Muscle of leg (tissue), 3 donors: ENCODE measurements at regions not wholly inside any gene's neighbourhood (a gene's known extent, or its start where the extent isn't known, plus 50 kb on each side); places are given as distances from the start of the nearest gene placed in this dataset.

Source experiments
- DNase-seq: peaks from one replicate; pipeline ENCODE4 v3.0.0; 2013
- H3K27ac ChIP-seq: one replicate; pipeline ENCODE4 v1.5.1; 2013; ENCODE audit warnings: mild to moderate bottlenecking, low read length, control low read depth
- H3K27me3 ChIP-seq: one replicate; pipeline ENCODE4 v1.6.1; 2013; ENCODE audit warnings: low read length; ENCODE audit not compliant: control insufficient read depth, insufficient read depth
- H3K36me3 ChIP-seq: one replicate; pipeline ENCODE4 v1.6.1; 2013; ENCODE audit warnings: low read length; ENCODE audit not compliant: control insufficient read depth, insufficient read depth
- H3K4me1 ChIP-seq: one replicate; pipeline ENCODE4 v1.6.1; 2013; ENCODE audit warnings: low read length; ENCODE audit not compliant: control insufficient read depth, insufficient read depth
- H3K4me3 ChIP-seq: one replicate; pipeline ENCODE4 v1.5.1; 2013; ENCODE audit warnings: low read length, control low read depth
- H3K9me3 ChIP-seq: replicated peaks from 2 replicates; pipeline ENCODE4 v1.6.1; 2013; ENCODE audit warnings: low read depth, low read length; ENCODE audit not compliant: control insufficient read depth
- WGBS: methylation state at CpG from one replicate; pipeline ENCODE4 v1.1.5; 2013; ENCODE audit warnings: missing lambda C conversion rate; ENCODE audit not compliant: insufficient coverage; 5-methylcytosine and 5-hydroxymethylcytosine counted together

GRCh38 chr2:4020649-4021048 lies 317.3 kb downstream of the DCDC2C start:
- Histone ChIP-seq H3K4me1 (no peaks in the 10 kb centered on the region), H3K9me3 (peaks cover 2% of the 10 kb centered on the region), H3K36me3 (no peaks in the 10 kb centered on the region), H3K27ac (no peak overlapping the region), H3K27me3 (peaks cover 2% of the 10 kb centered on the region), H3K4me3 (no peak overlapping the region)
- DNase-seq, result no peak
- 71% methylated on average over 7 of the region's 10 CpGs for WGBS

- 92% methylated on average over 4 of the region's 5 CpGs for WGBS
- Histone ChIP-seq H3K27me3 (peaks cover 2% of the 10 kb centered on the region), H3K9me3 (no peaks in the 10 kb centered on the region), H3K36me3 (no peaks in the 10 kb centered on the region), H3K27ac (no peak overlapping the region), H3K4me3 (no peak overlapping the region), H3K4me1 (no peaks in the 10 kb centered on the region)
- no peak for DNase-seq
Observed at GRCh38 chr2:4024605-4025004, 321.2 kb downstream of the DCDC2C start.

GRCh38 chr2:4029081-4029480 lies 325.7 kb downstream of the DCDC2C start:
- 50% methylated on average over 1 of the region's 2 CpGs for WGBS
- H3K9me3 ChIP-seq, result no peaks in the 10 kb centered on the region
- DNase-seq, result no peak
- no peak overlapping the region for H3K27ac ChIP-seq
- H3K4me1 ChIP-seq, result no peaks in the 10 kb centered on the region
- no peak overlapping the region for H3K4me3 ChIP-seq
- H3K27me3 ChIP-seq, result no peaks in the 10 kb centered on the region
- H3K36me3 ChIP-seq, result no peaks in the 10 kb centered on the region

- no peak overlapping the region for H3K4me3 ChIP-seq
- H3K27me3 ChIP-seq, result no peaks in the 10 kb centered on the region
Observed at GRCh38 chr2:4039896-4040295, 336.5 kb downstream of the DCDC2C start.

GRCh38 chr2:4047961-4048891 lies 344.9 kb downstream of the DCDC2C start:
- WGBS, result 67% methylated on average over 1 of the region's 9 CpGs
- Histone ChIP-seq H3K4me3 (no peak overlapping the region), H3K27ac (no peak overlapping the region), H3K36me3 (no peaks in the 10 kb centered on the region), H3K4me1 (no peaks in the 10 kb centered on the region), H3K9me3 (no peaks in the 10 kb centered on the region), H3K27me3 (no peaks in the 10 kb centered on the region)
- no peak for DNase-seq

More at GRCh38 chr2:4039896-4040295, 336.5 kb downstream of the DCDC2C start:
- Histone ChIP-seq H3K36me3 (no peaks in the 10 kb centered on the region), H3K9me3 (no peaks in the 10 kb centered on the region), H3K27ac (no peak overlapping the region), H3K4me1 (no peaks in the 10 kb centered on the region)
- WGBS, result 39% methylated on average over 7 of the region's 7 CpGs
- no peak for DNase-seq

- 100% methylated on average over 1 of the region's 3 CpGs for WGBS
- H3K9me3 ChIP-seq, result no peaks in the 10 kb centered on the region
- H3K4me3 ChIP-seq, result no peak overlapping the region
Observed at GRCh38 chr2:4049463-4049862, 346.1 kb downstream of the DCDC2C start.

DNA sequence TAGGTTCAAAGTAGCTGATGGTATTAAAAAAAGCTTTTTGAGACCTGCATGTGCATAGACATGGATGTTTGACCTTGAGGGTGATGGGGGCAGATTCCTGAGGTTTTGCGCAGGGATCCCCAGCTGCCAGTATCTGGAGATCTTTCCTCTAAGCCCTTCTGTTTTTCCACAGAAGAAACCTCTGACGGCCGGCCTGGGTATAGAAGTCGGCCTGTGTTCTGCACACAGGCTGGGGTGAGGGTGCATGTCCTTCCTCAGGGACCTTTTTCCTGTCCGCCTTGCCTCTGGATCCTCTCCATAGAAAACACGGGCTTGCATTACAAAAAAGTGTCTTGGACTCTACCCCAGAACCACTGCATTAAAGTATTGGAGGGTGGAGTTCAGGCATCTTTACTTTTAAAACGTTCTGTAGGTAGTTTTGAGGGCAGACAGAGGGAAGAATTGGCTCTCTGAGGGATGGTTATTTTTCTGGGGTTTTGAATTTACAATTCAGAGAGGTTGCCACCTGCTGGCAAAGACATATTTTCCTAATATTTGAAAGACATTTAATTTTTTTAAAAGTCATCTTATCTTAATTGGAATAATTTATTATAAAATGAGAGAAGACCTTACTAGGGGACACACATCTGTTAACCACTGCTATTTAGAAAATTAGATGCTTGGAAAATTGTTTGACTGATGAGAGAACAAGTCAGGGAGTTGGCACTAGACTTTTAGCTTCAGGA lies 350.6 kb downstream of the DCDC2C start:
- 100% methylated on average over 1 of the region's 7 CpGs for WGBS
- DNase-seq, result no peak
- Histone ChIP-seq H3K4me1 (peaks cover 7% of the 10 kb centered on the region), H3K36me3 (no peaks in the 10 kb centered on the region), H3K9me3 (no peaks in the 10 kb centered on the region), H3K27ac (no peak overlapping the region), H3K4me3 (no peak overlapping the region), H3K27me3 (no peaks in the 10 kb centered on the region)

More at GRCh38 chr2:4049463-4049862, 346.1 kb downstream of the DCDC2C start:
- no peaks in the 10 kb centered on the region for H3K36me3 ChIP-seq
- H3K4me1 ChIP-seq, result peaks cover 4% of the 10 kb centered on the region
- no peaks in the 10 kb centered on the region for H3K27me3 ChIP-seq
- no peak overlapping the region for H3K27ac ChIP-seq
- DNase-seq, result no peak

DNA sequence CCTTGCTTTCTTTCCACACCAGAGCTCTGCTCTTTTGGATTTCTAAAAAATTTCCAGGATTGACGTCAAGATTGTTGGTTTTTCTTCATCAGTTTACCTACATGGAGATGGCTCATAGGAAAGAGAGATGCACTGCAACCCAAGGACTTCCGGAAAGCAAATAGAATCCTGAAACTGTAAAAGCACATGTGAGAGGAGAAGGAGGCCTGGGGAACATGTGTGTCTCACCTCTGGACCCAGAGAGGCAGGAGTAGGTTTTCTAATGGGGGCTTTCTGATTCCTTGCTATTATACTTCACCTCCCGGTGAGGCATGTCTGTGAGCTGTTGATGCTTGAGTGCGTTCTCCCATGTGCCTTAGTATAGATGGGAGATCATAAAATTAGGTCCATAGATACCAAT lies 362.8 kb downstream of the DCDC2C start:
- DNase-seq, result no peak
- H3K36me3 ChIP-seq, result no peaks in the 10 kb centered on the region
- no peak overlapping the region for H3K27ac ChIP-seq
- H3K9me3 ChIP-seq, result no peaks in the 10 kb centered on the region
- no CpG with 5 or more reads among the region's 4 CpGs for WGBS
- no peak overlapping the region for H3K4me3 ChIP-seq
- H3K4me1 ChIP-seq, result no peaks in the 10 kb centered on the region
- H3K27me3 ChIP-seq, result no peaks in the 10 kb centered on the region

- Histone ChIP-seq H3K27me3 (no peaks in the 10 kb centered on the region), H3K36me3 (no peaks in the 10 kb centered on the region), H3K4me3 (no peak overlapping the region), H3K9me3 (no peaks in the 10 kb centered on the region), H3K27ac (no peak overlapping the region), H3K4me1 (no peaks in the 10 kb centered on the region)
- 52% methylated on average over 11 of the region's 11 CpGs for WGBS
- DNase-seq, result no peak
Observed at GRCh38 chr2:4073026-4073569, 369.7 kb downstream of the DCDC2C start.

DNA sequence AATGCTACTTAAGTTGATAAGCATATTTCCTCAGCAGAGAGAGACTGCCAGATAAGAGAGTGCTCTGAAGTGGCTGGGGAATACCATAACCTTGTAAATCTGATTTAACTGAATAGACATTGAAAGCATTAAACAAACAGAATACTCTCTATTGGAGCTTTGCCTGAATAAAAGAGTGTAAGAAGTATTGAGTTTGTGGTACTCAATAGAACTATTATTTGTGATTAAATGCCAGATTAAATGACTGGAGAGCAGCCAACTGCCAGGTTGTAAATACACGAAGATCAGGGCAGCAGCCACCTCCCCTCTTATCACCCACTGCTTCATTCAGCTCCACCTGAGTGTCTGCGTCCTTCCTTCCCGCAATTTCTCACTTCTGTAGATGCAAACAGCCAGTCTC lies 373.6 kb downstream of the DCDC2C start:
- H3K27me3 ChIP-seq, result no peaks in the 10 kb centered on the region

More for the DNA sequence above, 373.6 kb downstream of the DCDC2C start:
- no peaks in the 10 kb centered on the region for H3K36me3 ChIP-seq
- H3K9me3 ChIP-seq, result no peaks in the 10 kb centered on the region
- no peaks in the 10 kb centered on the region for H3K4me1 ChIP-seq
- H3K4me3 ChIP-seq, result no peak overlapping the region
- no peak for DNase-seq
- WGBS, result no CpG with 5 or more reads among the region's 3 CpGs
- no peak overlapping the region for H3K27ac ChIP-seq
